HepG2 (cell line): ENCODE measurements at regions not wholly inside any gene's neighbourhood (a gene's known extent, or its start where the extent isn't known, plus 50 kb on each side); places are given as distances from the start of the nearest gene placed in this dataset.
A peak's percentile ranks its signal among the peaks of the same experiment; 100 is the strongest.

Experiments used
- ASH2L ChIP-seq: fragments of 300-600, 200-600 bp; sonication (generic); IDR thresholded peaks from 2 replicates; pipeline ENCODE4 v1.7.0; 2017; ENCODE audit warnings: low read depth, mild to moderate bottlenecking, moderate library complexity, mixed read lengths, low read length; ENCODE audit not compliant: insufficient read length
- GABPA ChIP-seq, 2 experiments: IDR thresholded peaks; 2 replicates each; pipeline ENCODE4 v1.6.1; 2011 to 2016; ENCODE audit warnings: low read depth in 2 of 2, low read length in 1 of 2, missing biosample characterization in 1 of 2, missing genetic modification characterization in 1 of 2
- PAWR ChIP-seq: sonication (generic); formaldehyde crosslinking; IDR thresholded peaks from 2 replicates; pipeline ENCODE4 v1.4.0; 2020; ENCODE audit warnings: missing genetic modification reagents, mild to moderate bottlenecking, borderline replicate concordance
- PCBP2 ChIP-seq: fragments of 200-400 bp; formaldehyde crosslinking; optimal IDR thresholded peaks from 2 replicates; pipeline ENCODE3; 2018; ENCODE audit warnings: low read length, low read depth; ENCODE audit not compliant: poor library complexity, severe bottlenecking
- PLRG1 ChIP-seq: fragments of 450-650 bp; conservative IDR thresholded peaks from 2 replicates; pipeline ENCODE4 v1.6.1; 2016
- RELA ChIP-seq: sonication (generic); formaldehyde crosslinking; IDR thresholded peaks from 2 replicates; pipeline ENCODE4 v1.4.0; 2020; ENCODE audit warnings: missing genetic modification reagents
- ZNF263 ChIP-seq: sonication (generic); formaldehyde crosslinking; IDR thresholded peaks from 2 replicates; pipeline ENCODE4 v1.4.0; 2020; ENCODE audit warnings: missing genetic modification reagents
- ZNF530 ChIP-seq: sonication (generic); formaldehyde crosslinking; IDR thresholded peaks from 2 replicates; pipeline ENCODE4 v1.5.0; 2020; ENCODE audit warnings: low read depth, mild to moderate bottlenecking, missing genetic modification reagents
- ZNF780A ChIP-seq: sonication (generic); formaldehyde crosslinking; IDR thresholded peaks from 2 replicates; pipeline ENCODE4 v1.8.0; 2022; ENCODE audit warnings: mild to moderate bottlenecking, missing genetic modification reagents, moderate library complexity
- TF ChIP-seq, protein P1 (sequence below): sonication (generic); formaldehyde crosslinking; IDR thresholded peaks from 2 replicates; pipeline ENCODE4 v1.4.0; 2020; ENCODE audit warnings: mild to moderate bottlenecking, missing genetic modification reagents, borderline replicate concordance
- TF ChIP-seq, protein P2 (sequence below): sonication (generic); formaldehyde crosslinking; IDR thresholded peaks from 2 replicates; pipeline ENCODE4 v1.8.1; 2022; ENCODE audit warnings: mild to moderate bottlenecking, missing genetic modification reagents
- TF ChIP-seq, protein P3 (sequence below): sonication (generic); formaldehyde crosslinking; IDR thresholded peaks from 2 replicates; pipeline ENCODE4 v1.4.0; 2020; ENCODE audit warnings: missing genetic modification reagents, borderline replicate concordance
- TF ChIP-seq, protein P4 (sequence below): sonication (generic); formaldehyde crosslinking; IDR thresholded peaks from 2 replicates; pipeline ENCODE4 v1.4.0; 2020; ENCODE audit warnings: mild to moderate bottlenecking, missing genetic modification reagents

DNA sequence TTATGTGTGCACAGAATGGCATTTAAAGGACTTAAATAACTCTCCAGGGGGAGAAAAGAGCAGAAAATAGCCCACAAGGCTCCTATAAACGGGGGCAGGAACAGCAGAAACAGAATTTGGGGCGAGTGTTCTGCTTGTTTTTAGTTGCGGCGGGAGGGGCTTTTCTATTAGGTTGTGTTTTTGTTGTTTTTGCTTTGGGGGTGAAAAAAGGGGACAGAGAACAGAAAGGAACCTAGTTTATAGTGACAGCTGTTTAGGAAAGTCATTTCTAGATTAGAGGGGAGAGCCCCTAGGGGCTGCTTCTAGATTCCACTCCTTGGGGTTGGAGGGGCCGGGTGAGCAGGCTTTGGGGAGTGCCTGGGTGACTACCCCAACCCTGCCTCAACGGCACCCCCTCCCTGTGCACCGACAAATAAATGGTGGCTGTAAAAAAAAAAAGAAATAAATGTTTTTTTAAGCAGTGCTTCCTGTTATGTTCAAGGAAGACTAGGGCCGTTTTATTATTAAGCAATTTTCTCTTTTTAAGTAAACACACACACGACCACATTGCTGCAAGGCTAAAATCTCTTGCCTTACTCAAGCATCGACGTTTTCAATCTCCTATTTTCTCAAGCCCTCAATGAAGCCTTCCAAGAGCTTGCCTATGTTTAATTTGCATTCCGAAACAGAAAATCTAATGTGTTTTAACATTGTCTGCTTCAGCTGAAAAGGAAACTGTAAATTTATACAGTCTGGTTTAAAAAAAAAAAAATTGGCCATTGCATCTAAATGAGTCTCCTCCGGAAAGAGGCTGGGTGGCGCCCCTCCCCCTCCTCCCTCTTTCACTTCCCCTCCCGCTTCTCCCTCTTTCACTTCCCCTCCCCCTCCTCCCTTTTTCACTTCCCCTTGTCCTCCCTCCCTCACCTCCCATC is 123.3 kb upstream of the TBL1X start (continued):
- TF ChIP-seq, protein P1, sequence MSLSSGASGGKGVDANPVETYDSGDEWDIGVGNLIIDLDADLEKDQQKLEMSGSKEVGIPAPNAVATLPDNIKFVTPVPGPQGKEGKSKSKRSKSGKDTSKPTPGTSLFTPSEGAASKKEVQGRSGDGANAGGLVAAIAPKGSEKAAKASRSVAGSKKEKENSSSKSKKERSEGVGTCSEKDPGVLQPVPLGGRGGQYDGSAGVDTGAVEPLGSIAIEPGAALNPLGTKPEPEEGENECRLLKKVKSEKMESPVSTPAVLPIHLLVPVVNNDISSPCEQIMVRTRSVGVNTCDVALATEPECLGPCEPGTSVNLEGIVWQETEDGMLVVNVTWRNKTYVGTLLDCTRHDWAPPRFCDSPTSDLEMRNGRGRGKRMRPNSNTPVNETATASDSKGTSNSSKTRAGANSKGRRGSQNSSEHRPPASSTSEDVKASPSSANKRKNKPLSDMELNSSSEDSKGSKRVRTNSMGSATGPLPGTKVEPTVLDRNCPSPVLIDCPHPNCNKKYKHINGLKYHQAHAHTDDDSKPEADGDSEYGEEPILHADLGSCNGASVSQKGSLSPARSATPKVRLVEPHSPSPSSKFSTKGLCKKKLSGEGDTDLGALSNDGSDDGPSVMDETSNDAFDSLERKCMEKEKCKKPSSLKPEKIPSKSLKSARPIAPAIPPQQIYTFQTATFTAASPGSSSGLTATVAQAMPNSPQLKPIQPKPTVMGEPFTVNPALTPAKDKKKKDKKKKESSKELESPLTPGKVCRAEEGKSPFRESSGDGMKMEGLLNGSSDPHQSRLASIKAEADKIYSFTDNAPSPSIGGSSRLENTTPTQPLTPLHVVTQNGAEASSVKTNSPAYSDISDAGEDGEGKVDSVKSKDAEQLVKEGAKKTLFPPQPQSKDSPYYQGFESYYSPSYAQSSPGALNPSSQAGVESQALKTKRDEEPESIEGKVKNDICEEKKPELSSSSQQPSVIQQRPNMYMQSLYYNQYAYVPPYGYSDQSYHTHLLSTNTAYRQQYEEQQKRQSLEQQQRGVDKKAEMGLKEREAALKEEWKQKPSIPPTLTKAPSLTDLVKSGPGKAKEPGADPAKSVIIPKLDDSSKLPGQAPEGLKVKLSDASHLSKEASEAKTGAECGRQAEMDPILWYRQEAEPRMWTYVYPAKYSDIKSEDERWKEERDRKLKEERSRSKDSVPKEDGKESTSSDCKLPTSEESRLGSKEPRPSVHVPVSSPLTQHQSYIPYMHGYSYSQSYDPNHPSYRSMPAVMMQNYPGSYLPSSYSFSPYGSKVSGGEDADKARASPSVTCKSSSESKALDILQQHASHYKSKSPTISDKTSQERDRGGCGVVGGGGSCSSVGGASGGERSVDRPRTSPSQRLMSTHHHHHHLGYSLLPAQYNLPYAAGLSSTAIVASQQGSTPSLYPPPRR (CRISPR knock-in tag), result no peak
- TF ChIP-seq, protein P2, sequence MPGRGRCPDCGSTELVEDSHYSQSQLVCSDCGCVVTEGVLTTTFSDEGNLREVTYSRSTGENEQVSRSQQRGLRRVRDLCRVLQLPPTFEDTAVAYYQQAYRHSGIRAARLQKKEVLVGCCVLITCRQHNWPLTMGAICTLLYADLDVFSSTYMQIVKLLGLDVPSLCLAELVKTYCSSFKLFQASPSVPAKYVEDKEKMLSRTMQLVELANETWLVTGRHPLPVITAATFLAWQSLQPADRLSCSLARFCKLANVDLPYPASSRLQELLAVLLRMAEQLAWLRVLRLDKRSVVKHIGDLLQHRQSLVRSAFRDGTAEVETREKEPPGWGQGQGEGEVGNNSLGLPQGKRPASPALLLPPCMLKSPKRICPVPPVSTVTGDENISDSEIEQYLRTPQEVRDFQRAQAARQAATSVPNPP (CRISPR knock-in tag), result no peak
- no peak for TF ChIP-seq PAWR
- TF ChIP-seq, protein P3, sequence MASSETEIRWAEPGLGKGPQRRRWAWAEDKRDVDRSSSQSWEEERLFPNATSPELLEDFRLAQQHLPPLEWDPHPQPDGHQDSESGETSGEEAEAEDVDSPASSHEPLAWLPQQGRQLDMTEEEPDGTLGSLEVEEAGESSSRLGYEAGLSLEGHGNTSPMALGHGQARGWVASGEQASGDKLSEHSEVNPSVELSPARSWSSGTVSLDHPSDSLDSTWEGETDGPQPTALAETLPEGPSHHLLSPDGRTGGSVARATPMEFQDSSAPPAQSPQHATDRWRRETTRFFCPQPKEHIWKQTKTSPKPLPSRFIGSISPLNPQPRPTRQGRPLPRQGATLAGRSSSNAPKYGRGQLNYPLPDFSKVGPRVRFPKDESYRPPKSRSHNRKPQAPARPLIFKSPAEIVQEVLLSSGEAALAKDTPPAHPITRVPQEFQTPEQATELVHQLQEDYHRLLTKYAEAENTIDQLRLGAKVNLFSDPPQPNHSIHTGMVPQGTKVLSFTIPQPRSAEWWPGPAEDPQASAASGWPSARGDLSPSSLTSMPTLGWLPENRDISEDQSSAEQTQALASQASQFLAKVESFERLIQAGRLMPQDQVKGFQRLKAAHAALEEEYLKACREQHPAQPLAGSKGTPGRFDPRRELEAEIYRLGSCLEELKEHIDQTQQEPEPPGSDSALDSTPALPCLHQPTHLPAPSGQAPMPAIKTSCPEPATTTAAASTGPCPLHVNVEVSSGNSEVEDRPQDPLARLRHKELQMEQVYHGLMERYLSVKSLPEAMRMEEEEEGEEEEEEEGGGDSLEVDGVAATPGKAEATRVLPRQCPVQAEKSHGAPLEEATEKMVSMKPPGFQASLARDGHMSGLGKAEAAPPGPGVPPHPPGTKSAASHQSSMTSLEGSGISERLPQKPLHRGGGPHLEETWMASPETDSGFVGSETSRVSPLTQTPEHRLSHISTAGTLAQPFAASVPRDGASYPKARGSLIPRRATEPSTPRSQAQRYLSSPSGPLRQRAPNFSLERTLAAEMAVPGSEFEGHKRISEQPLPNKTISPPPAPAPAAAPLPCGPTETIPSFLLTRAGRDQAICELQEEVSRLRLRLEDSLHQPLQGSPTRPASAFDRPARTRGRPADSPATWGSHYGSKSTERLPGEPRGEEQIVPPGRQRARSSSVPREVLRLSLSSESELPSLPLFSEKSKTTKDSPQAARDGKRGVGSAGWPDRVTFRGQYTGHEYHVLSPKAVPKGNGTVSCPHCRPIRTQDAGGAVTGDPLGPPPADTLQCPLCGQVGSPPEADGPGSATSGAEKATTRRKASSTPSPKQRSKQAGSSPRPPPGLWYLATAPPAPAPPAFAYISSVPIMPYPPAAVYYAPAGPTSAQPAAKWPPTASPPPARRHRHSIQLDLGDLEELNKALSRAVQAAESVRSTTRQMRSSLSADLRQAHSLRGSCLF, result no peak
- TF ChIP-seq GABPA (IDR thresholded peaks at IDR 0.05; ENCODE audit: low read depth, low read length), result no peak
- no peak for TF ChIP-seq GABPA (CRISPR knock-in tag; IDR thresholded peaks at IDR 0.05; ENCODE audit: low read depth)
- TF ChIP-seq ZNF780A (CRISPR knock-in tag), result no peak
- TF ChIP-seq ZNF530 (CRISPR knock-in tag), result no peak
- TF ChIP-seq PLRG1, result no peak
- peak; percentile 48 for TF ChIP-seq PCBP2
- no peak for TF ChIP-seq RELA (CRISPR knock-in tag)
- TF ChIP-seq ZNF263 (CRISPR knock-in tag), result 0 out of 2 replicates have a peak, but pooled peaks have one; percentile 37
- TF ChIP-seq, protein P4, sequence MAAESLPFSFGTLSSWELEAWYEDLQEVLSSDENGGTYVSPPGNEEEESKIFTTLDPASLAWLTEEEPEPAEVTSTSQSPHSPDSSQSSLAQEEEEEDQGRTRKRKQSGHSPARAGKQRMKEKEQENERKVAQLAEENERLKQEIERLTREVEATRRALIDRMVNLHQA (CRISPR knock-in tag), result no peak
- no peak for TF ChIP-seq ASH2L
